Esophagus muscularis mucosa (tissue), 4 donors: ENCODE measurements at regions not wholly inside any gene's neighbourhood (a gene's known extent, or its start where the extent isn't known, plus 50 kb on each side); places are given as distances from the start of the nearest gene placed in this dataset.

Experiments used
- DNase-seq: peaks from one replicate; pipeline ENCODE4 v3.0.0-alpha.2; 2017; ENCODE audit errors: extremely low spot score
- H3K27ac ChIP-seq, 4 donors: fragments of 200-600 bp; sonication (generic); replicated peaks in 1 of 4; 1 replicate in 3 of 4; 2 replicates in 1 of 4; pipeline ENCODE4 v1.5.1; 2016 to 2019; ENCODE audit warnings: mild to moderate bottlenecking in 1 of 4
- H3K27me3 ChIP-seq, 4 donors: fragments of 200-600 bp; sonication (generic); one replicate each; pipeline versions ENCODE4 v1.5.1 to v1.6.0; 2016 to 2019
- H3K36me3 ChIP-seq, 4 donors: fragments of 200-600 bp; sonication (generic); one replicate each; pipeline ENCODE4 v1.5.1; 2016 to 2019
- H3K4me1 ChIP-seq, 4 donors: fragments of 200-600 bp; sonication (generic); one replicate each; pipeline ENCODE4 v1.5.1; 2016 to 2019
- H3K4me3 ChIP-seq, 4 donors: fragments of 200-600 bp; sonication (generic); 1 replicate in 2 of 4; 2 replicates in 2 of 4; pipeline ENCODE4 v1.5.1; 2016 to 2019; ENCODE audit warnings: mild to moderate bottlenecking in 4 of 4, moderate library complexity in 1 of 4
- H3K9me3 ChIP-seq, 4 donors: fragments of 200-600 bp; sonication (generic); 1 replicate in 3 of 4; 2 replicates in 1 of 4; pipeline ENCODE4 v1.5.1; 2016 to 2019
- EP300 ChIP-seq: sonication (generic); formaldehyde crosslinking; IDR thresholded peaks from one replicate; pipeline ENCODE4 v1.6.1; 2017; ENCODE audit warnings: antibody characterized with exemption
- POLR2A ChIP-seq: fragments of 450-650 bp; IDR thresholded peaks from one replicate; pipeline ENCODE4 v1.6.1; 2017; ENCODE audit warnings: antibody characterized with exemption, moderate library complexity, mild to moderate bottlenecking, low read depth
- POLR2AphosphoS5 ChIP-seq, 2 donors: sonication (generic); formaldehyde crosslinking; IDR thresholded peaks; one replicate each; pipeline ENCODE4 v1.6.1; 2017; ENCODE audit warnings: antibody characterized with exemption in 2 of 2
- WGBS: methylation state at CpG from one replicate; pipeline ENCODE4 v1.1.5; 2018; 5-methylcytosine and 5-hydroxymethylcytosine counted together
- intact Hi-C: fragments of 100-400 bp; cut with DNase I; formaldehyde crosslinking; loops from one replicate; pipeline ENCODE4 v1.15.1; 2023
- TF ChIP-seq, protein P1 (sequence below), 3 experiments: fragments of 200-600 bp in 2 of 3; fragments of 450-650 bp in 1 of 3; sonication (generic) in 2 of 3; IDR thresholded peaks; one replicate each; pipeline ENCODE4 v1.5.1; 2017 to 2019; ENCODE audit warnings: antibody characterized with exemption in 3 of 3, mild to moderate bottlenecking in 2 of 3, moderate library complexity in 1 of 3

DNA sequence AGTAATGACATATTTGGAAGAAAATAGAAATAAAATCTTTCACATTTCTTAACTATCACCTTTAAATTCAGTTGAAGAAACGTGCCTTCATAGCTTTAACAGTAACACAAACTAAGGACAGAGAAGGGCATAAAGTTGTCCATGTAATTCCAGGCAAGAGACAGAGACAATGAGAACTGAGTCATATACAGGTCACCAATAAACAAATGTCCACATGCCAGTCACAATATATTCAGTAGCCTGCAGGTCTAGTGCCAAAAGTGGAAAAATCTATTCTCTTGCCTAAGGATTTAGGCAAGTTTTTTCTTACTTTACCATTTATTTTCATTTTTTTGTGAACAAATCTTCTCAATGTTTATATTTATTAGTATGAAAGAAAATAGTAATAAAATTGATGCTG lies 1711.5 kb upstream of the NUDT12 start:
- WGBS, result 75% methylated on average over 1 of the region's 1 CpG
- Histone ChIP-seq H3K4me3 (no peak overlapping the region), H3K4me1 (no peaks in the 10 kb centered on the region), H3K9me3 (no peaks in the 10 kb centered on the region), H3K27ac (no peak overlapping the region), H3K27me3 (no peaks in the 10 kb centered on the region), H3K36me3 (no peaks in the 10 kb centered on the region)
- no peak for DNase-seq
- intact Hi-C loops, result no loop called here
- TF ChIP-seq POLR2AphosphoS5 (IDR thresholded peaks at IDR 0.05), result no peak
- TF ChIP-seq, protein P1, sequence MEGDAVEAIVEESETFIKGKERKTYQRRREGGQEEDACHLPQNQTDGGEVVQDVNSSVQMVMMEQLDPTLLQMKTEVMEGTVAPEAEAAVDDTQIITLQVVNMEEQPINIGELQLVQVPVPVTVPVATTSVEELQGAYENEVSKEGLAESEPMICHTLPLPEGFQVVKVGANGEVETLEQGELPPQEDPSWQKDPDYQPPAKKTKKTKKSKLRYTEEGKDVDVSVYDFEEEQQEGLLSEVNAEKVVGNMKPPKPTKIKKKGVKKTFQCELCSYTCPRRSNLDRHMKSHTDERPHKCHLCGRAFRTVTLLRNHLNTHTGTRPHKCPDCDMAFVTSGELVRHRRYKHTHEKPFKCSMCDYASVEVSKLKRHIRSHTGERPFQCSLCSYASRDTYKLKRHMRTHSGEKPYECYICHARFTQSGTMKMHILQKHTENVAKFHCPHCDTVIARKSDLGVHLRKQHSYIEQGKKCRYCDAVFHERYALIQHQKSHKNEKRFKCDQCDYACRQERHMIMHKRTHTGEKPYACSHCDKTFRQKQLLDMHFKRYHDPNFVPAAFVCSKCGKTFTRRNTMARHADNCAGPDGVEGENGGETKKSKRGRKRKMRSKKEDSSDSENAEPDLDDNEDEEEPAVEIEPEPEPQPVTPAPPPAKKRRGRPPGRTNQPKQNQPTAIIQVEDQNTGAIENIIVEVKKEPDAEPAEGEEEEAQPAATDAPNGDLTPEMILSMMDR (IDR thresholded peaks at IDR 0.05), result no peak

DNA sequence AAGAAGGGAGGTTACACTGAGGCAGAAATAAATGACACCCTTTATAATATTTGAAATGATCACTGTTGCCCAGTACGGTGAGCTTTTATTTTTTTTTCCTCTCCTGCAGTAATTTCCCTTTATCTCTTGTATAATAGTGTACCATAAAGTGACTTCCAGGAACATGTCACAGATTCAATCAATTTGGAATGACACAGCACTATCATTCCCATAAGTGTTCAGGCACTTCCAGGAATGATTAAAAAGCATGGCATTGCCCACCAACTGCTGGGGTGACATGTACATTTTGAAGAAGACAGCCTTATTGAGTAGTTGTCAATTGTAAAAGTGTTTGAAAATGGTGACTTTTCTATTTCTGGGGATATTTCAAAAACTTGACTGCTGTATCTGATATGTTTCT lies 1700.9 kb upstream of the NUDT12 start:
- Histone ChIP-seq H3K4me3 (no peak overlapping the region), H3K27ac (no peak overlapping the region), H3K4me1 (no peaks in the 10 kb centered on the region), H3K36me3 (no peaks in the 10 kb centered on the region), H3K9me3 (no peaks in the 10 kb centered on the region), H3K27me3 (no peaks in the 10 kb centered on the region)
- WGBS, result 69% methylated on average over 1 of the region's 1 CpG
- no peak for DNase-seq
- TF ChIP-seq POLR2AphosphoS5 (IDR thresholded peaks at IDR 0.05), result no peak
- no peak for TF ChIP-seq EP300
- TF ChIP-seq, protein P1 (IDR thresholded peaks at IDR 0.05), result no peak
- no peak for TF ChIP-seq POLR2A
- intact Hi-C loops, result no loop called here

DNA sequence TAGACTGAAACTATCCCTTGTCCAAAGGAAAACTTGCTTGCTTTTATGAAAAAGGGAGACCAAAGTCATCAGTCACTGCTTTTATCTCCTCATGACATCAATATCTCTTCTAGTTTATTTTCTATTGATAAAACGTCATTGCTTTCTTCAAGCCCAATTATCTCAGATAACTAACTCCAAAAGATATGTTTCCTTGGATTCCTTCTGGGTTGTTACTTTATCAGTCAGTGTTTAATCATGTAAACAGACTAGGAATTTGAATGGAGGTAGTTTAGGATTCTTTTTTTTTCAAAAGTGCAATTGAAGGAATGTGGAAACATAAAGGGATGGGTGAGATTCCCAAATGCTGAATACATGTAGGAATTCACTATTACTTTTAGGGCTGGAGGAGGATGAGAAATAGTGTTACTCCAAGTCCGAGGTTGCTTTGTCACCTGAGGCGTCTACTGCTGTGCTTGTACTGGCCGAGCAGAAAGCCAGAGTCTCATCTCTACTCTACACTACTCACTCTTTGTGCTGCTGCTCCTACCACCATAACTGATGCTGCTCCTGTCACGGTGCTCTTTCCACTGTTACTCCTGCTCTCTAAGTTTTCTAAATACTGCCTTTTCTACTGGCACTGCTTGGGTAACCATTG lies 1697.1 kb upstream of the NUDT12 start:
- no peaks in the 10 kb centered on the region for H3K4me1 ChIP-seq
- intact Hi-C loops, result no loop called here
- H3K4me3 ChIP-seq, result no peak overlapping the region
- WGBS, result 76% methylated on average over 5 of the region's 5 CpGs
- H3K27me3 ChIP-seq, result no peaks in the 10 kb centered on the region
- DNase-seq, result no peak
- no peaks in the 10 kb centered on the region for H3K36me3 ChIP-seq
- TF ChIP-seq, protein P1 (IDR thresholded peaks at IDR 0.05), result no peak
- TF ChIP-seq POLR2AphosphoS5 (IDR thresholded peaks at IDR 0.05) (no peak), POLR2A (no peak), EP300 (no peak)
- H3K27ac ChIP-seq, result no peak overlapping the region
- H3K9me3 ChIP-seq, result no peaks in the 10 kb centered on the region

DNA sequence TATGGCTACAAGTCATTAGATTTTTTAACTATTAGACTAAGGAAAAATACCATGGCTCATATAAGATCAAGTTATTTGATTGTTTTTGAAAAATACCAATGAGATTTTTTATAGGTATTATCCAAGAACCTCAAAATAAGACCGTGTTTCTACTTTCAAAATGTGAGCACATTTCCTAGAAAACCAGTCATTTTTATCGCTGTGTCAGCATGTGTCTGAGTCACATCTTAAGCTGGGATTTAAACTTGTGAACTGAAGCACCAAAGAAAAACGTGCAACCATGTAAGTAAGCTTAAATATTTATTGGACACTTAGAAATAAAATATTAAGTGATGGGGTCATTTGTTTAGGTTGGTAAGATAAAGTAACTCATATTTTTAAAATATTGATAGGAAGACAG lies 1676.0 kb upstream of the NUDT12 start:
- no peaks in the 10 kb centered on the region for H3K36me3 ChIP-seq
- WGBS, result 57% methylated on average over 3 of the region's 3 CpGs
- H3K27ac ChIP-seq, result no peak overlapping the region
- DNase-seq, result no peak
- H3K9me3 ChIP-seq, result no peaks in the 10 kb centered on the region
- TF ChIP-seq POLR2AphosphoS5 (IDR thresholded peaks at IDR 0.05) (no peak), POLR2A (no peak)
- H3K4me1 ChIP-seq, result no peaks in the 10 kb centered on the region
- intact Hi-C loops, result no loop called here
- H3K27me3 ChIP-seq, result no peaks in the 10 kb centered on the region
- no peak overlapping the region for H3K4me3 ChIP-seq

GRCh38 chr5:105230516-105231157 lies 1668.0 kb upstream of the NUDT12 start:
- no peaks in the 10 kb centered on the region for H3K4me1 ChIP-seq
- H3K9me3 ChIP-seq, result no peaks in the 10 kb centered on the region
- 47% methylated on average over 4 of the region's 4 CpGs for WGBS
- intact Hi-C loops, result no loop called here
- no peaks in the 10 kb centered on the region for H3K27me3 ChIP-seq
- no peak for TF ChIP-seq POLR2A
- TF ChIP-seq, protein P1 (IDR thresholded peaks at IDR 0.05), result no peak
- no peak for TF ChIP-seq EP300
- no peak for TF ChIP-seq POLR2AphosphoS5 (IDR thresholded peaks at IDR 0.05)
- no peaks in the 10 kb centered on the region for H3K36me3 ChIP-seq
- H3K27ac ChIP-seq, result no peak overlapping the region
- no peak for DNase-seq
- H3K4me3 ChIP-seq, result no peak overlapping the region
